ENCODE measurements at regions not wholly inside any gene's neighbourhood (a gene's known extent, or its start where the extent isn't known, plus 50 kb on each side); places are given as distances from the start of the nearest gene placed in this dataset.
A peak's percentile ranks its signal among the peaks of the same experiment; 100 is the strongest.

- H3K27ac ChIP-seq, result no peak overlapping the region
- peak overlapping the region in 7 of 11 experiments; percentile 46 to 76 (median 65); a peak in 11 of 22 replicates for H3K4me2 ChIP-seq
- TF ChIP-seq Cebpa-rat (IDR thresholded peaks at IDR 0.05), result no peak
- no peaks in the 10 kb centered on the region for H3K27me3 ChIP-seq
- no peaks in the 10 kb centered on the region for H3K36me3 ChIP-seq
- no peaks in the 10 kb centered on the region for H4K20me1 ChIP-seq
- no peak overlapping the region for H3K9ac ChIP-seq
- peaks cover 15 to 28% (median 25%) of the 10 kb centered on the region in 10 experiments for H3K4me1 ChIP-seq
- H3K9me3 ChIP-seq (replicated peaks in 1 of 11), result peaks cover 31 to 59% (median 41%) of the 10 kb centered on the region in 11 experiments
- H3K4me3 ChIP-seq, result no peak overlapping the region
These were observed 177.7 kb downstream of the SNX19 start for GRCh38 chr11:130738611-130739010.

GRCh38 chr11:130740819-130741218 lies 175.5 kb downstream of the SNX19 start:
- Histone ChIP-seq H3K9me3 (replicated peaks in 1 of 11) (peaks cover 13 to 38% (median 22%) of the 10 kb centered on the region in 11 experiments; a peak in 21 of 22 replicates), H3K4me3 (no peak overlapping the region), H3K4me1 (peaks cover 8 to 21% (median 19%) of the 10 kb centered on the region in 10 experiments; a peak in 19 of 20 replicates), H3K36me3 (no peaks in the 10 kb centered on the region), H3K4me2 (no peak overlapping the region), H4K20me1 (no peaks in the 10 kb centered on the region), H3K9ac (no peak overlapping the region), H3K27me3 (no peaks in the 10 kb centered on the region), H3K27ac (no peak overlapping the region)
- no peak for TF ChIP-seq Cebpa-rat (IDR thresholded peaks at IDR 0.05)

- H3K9ac ChIP-seq, result no peak overlapping the region
- no peak overlapping the region for H3K4me2 ChIP-seq
- H3K27me3 ChIP-seq, result no peaks in the 10 kb centered on the region
- no peak for TF ChIP-seq Cebpa-rat (IDR thresholded peaks at IDR 0.05)
- H3K36me3 ChIP-seq, result no peaks in the 10 kb centered on the region
- H3K27ac ChIP-seq, result no peak overlapping the region
- peaks cover 11 to 24% (median 17%) of the 10 kb centered on the region in 11 experiments; a peak in 19 of 22 replicates for H3K9me3 ChIP-seq (replicated peaks in 1 of 11)
- H3K4me3 ChIP-seq, result no peak overlapping the region
- H4K20me1 ChIP-seq, result no peaks in the 10 kb centered on the region
- H3K4me1 ChIP-seq, result peaks cover 0 to 8% (median 0%) of the 10 kb centered on the region in 10 experiments; a peak in 1 of 20 replicates
These were observed 171.5 kb downstream of the SNX19 start for GRCh38 chr11:130744794-130745193.

GRCh38 chr11:130749216-130749615 lies 167.1 kb downstream of the SNX19 start:
- H3K4me2 ChIP-seq, result no peak overlapping the region
- no peaks in the 10 kb centered on the region for H3K9me3 ChIP-seq (replicated peaks in 1 of 11)
- no peaks in the 10 kb centered on the region for H4K20me1 ChIP-seq
- no peak overlapping the region for H3K4me3 ChIP-seq
- H3K9ac ChIP-seq, result no peak overlapping the region
- H3K27me3 ChIP-seq, result no peaks in the 10 kb centered on the region
- TF ChIP-seq Cebpa-rat (IDR thresholded peaks at IDR 0.05), result no peak
- H3K27ac ChIP-seq, result no peak overlapping the region
- no peaks in the 10 kb centered on the region for H3K36me3 ChIP-seq
- no peaks in the 10 kb centered on the region for H3K4me1 ChIP-seq

- Histone ChIP-seq H3K4me2 (peak overlapping the region in 7 of 11 experiments; percentile 42 to 68 (median 59); a peak in 13 of 22 replicates), H4K20me1 (no peaks in the 10 kb centered on the region), H3K27me3 (no peaks in the 10 kb centered on the region), H3K9me3 (replicated peaks in 1 of 11) (no peaks in the 10 kb centered on the region), H3K36me3 (no peaks in the 10 kb centered on the region), H3K27ac (no peak overlapping the region), H3K4me1 (peaks cover 0 to 37% (median 28%) of the 10 kb centered on the region in 10 experiments; a peak in 15 of 20 replicates), H3K4me3 (no peak overlapping the region), H3K9ac (no peak overlapping the region)
- TF ChIP-seq Cebpa-rat (IDR thresholded peaks at IDR 0.05), result no peak
These were observed 155.7 kb downstream of the SNX19 start for GRCh38 chr11:130760515-130761125.

- Histone ChIP-seq H3K27me3 (no peaks in the 10 kb centered on the region), H3K4me1 (peaks cover 6 to 48% (median 38%) of the 10 kb centered on the region in 10 experiments; a peak in 18 of 20 replicates), H3K4me3 (no peak overlapping the region), H4K20me1 (no peaks in the 10 kb centered on the region), H3K9ac (no peak overlapping the region), H3K9me3 (replicated peaks in 1 of 11) (peaks cover 0 to 2% (median 0%) of the 10 kb centered on the region in 11 experiments; a peak in 1 of 22 replicates), H3K27ac (no peak overlapping the region), H3K4me2 (peak overlapping the region in 9 of 11 experiments; percentile 6 to 68 (median 57); a peak in 16 of 22 replicates), H3K36me3 (no peaks in the 10 kb centered on the region)
- TF ChIP-seq Cebpa-rat (IDR thresholded peaks at IDR 0.05), result no peak
These were observed 154.6 kb downstream of the SNX19 start for GRCh38 chr11:130761560-130762220.

- TF ChIP-seq Cebpa-rat (IDR thresholded peaks at IDR 0.05), result no peak
- no peaks in the 10 kb centered on the region for H3K27me3 ChIP-seq
- no peaks in the 10 kb centered on the region for H3K36me3 ChIP-seq
- peaks cover 8 to 54% (median 43%) of the 10 kb centered on the region in 10 experiments; a peak in 18 of 20 replicates for H3K4me1 ChIP-seq
- H3K4me2 ChIP-seq, result peak overlapping the region in 5 of 11 experiments; percentile 42 to 68 (median 59); a peak in 10 of 22 replicates
- H3K9me3 ChIP-seq (replicated peaks in 1 of 11), result peaks cover 5 to 11% (median 8%) of the 10 kb centered on the region in 11 experiments; a peak in 21 of 22 replicates
- H3K27ac ChIP-seq, result no peak overlapping the region
- H3K9ac ChIP-seq, result no peak overlapping the region
- no peaks in the 10 kb centered on the region for H4K20me1 ChIP-seq
- H3K4me3 ChIP-seq, result no peak overlapping the region
These were observed 153.6 kb downstream of the SNX19 start for GRCh38 chr11:130762638-130763037.

GRCh38 chr11:130763087-130763980 lies 152.9 kb downstream of the SNX19 start:
- H3K4me3 ChIP-seq, result no peak overlapping the region
- no peaks in the 10 kb centered on the region for H3K27me3 ChIP-seq
- no peak for TF ChIP-seq Cebpa-rat (IDR thresholded peaks at IDR 0.05)
- H3K27ac ChIP-seq, result no peak overlapping the region
- H3K4me2 ChIP-seq, result peak overlapping the region in 3 of 11 experiments; percentile 56 to 62 (median 59); a peak in 3 of 22 replicates
- peaks cover 10 to 18% (median 15%) of the 10 kb centered on the region in 11 experiments for H3K9me3 ChIP-seq (replicated peaks in 1 of 11)
- no peaks in the 10 kb centered on the region for H4K20me1 ChIP-seq
- peaks cover 8 to 54% (median 43%) of the 10 kb centered on the region in 10 experiments; a peak in 18 of 20 replicates for H3K4me1 ChIP-seq
- no peak overlapping the region for H3K9ac ChIP-seq
- no peaks in the 10 kb centered on the region for H3K36me3 ChIP-seq
